ENCODE measurements at regions not wholly inside any gene's neighbourhood (a gene's known extent, or its start where the extent isn't known, plus 50 kb on each side); places are given as distances from the start of the nearest gene placed in this dataset.

GRCh38 chr15:61701455-61701854, 358.8 kb downstream of the VPS13C start:
- ATAC-seq (ENCODE audit: low FRiP score) (no peak), DNase-seq (ENCODE audit: low spot score) (no peak)
- TF ChIP-seq CTCF (IDR thresholded peaks at IDR 0.05), result no peak

GRCh38 chr15:61700803-61701202, 359.4 kb downstream of the VPS13C start:
- no peak for ATAC-seq (ENCODE audit: low FRiP score)
- DNase-seq (ENCODE audit: low spot score), result no peak
- no peak for TF ChIP-seq CTCF (IDR thresholded peaks at IDR 0.05)

GRCh38 chr15:61697796-61698195, 362.5 kb downstream of the VPS13C start:
- no peak for TF ChIP-seq CTCF (IDR thresholded peaks at IDR 0.05)
- ATAC-seq (ENCODE audit: low FRiP score) (no peak), DNase-seq (ENCODE audit: low spot score) (no peak)

GRCh38 chr15:61689067-61689466, 371.2 kb downstream of the VPS13C start:
- no peak for TF ChIP-seq CTCF (IDR thresholded peaks at IDR 0.05)
- DNase-seq (ENCODE audit: low spot score), result no peak

GRCh38 chr15:61687651-61688050, 372.6 kb downstream of the VPS13C start:
- DNase-seq (ENCODE audit: low spot score) (no peak), ATAC-seq (ENCODE audit: low FRiP score) (no peak)
- TF ChIP-seq CTCF (IDR thresholded peaks at IDR 0.05), result no peak

More at GRCh38 chr15:61689067-61689466, 371.2 kb downstream of the VPS13C start:
- no peak for ATAC-seq (ENCODE audit: low FRiP score)

- TF ChIP-seq CTCF (IDR thresholded peaks at IDR 0.05), result no peak
- no peak for ATAC-seq (ENCODE audit: low FRiP score)
- DNase-seq (ENCODE audit: low spot score), result no peak
Measured at GRCh38 chr15:61687124-61687523, 373.1 kb downstream of the VPS13C start.

GRCh38 chr15:61685971-61686370, 374.3 kb downstream of the VPS13C start:
- DNase-seq (ENCODE audit: low spot score) (no peak), ATAC-seq (ENCODE audit: low FRiP score) (no peak)
- TF ChIP-seq CTCF (IDR thresholded peaks at IDR 0.05), result no peak
